HL-60 (cell line): ENCODE measurements at regions not wholly inside any gene's neighbourhood (a gene's known extent, or its start where the extent isn't known, plus 50 kb on each side); places are given as distances from the start of the nearest gene placed in this dataset.

Source experiments
- DNase-seq, 2 experiments: peaks; one replicate each; pipeline ENCODE4 v3.0.0-alpha.2; 2010 to 2020; ENCODE audit warnings: low read depth in 1 of 2, low spot score in 1 of 2
- H3K27ac ChIP-seq: fragments of 250-450 bp; sonication (Bioruptor Pico); replicated peaks from 2 replicates; pipeline ENCODE4 v1.5.1; 2020; ENCODE audit warnings: mild to moderate bottlenecking, moderate library complexity
- H3K27me3 ChIP-seq: fragments of 250-450 bp; sonication (Bioruptor Pico); 2 replicates; pipeline ENCODE4 v1.5.1; 2021; ENCODE audit warnings: mild to moderate bottlenecking, moderate library complexity; ENCODE audit not compliant: insufficient read depth, poor library complexity, severe bottlenecking
- H3K4me3 ChIP-seq: replicated peaks from 2 replicates; pipeline ENCODE4 v1.5.1; 2011; ENCODE audit warnings: mild to moderate bottlenecking, control low read depth, low read length; ENCODE audit not compliant: insufficient read depth
- CTCF ChIP-seq: IDR thresholded peaks from one replicate; pipeline ENCODE4 v1.5.1; 2011; ENCODE audit warnings: low read length, control low read depth, inconsistent platforms; ENCODE audit not compliant: insufficient read depth
- GABPA ChIP-seq: IDR thresholded peaks from 2 replicates; pipeline ENCODE4 v1.6.1; 2012; ENCODE audit warnings: low read depth
- POLR2AphosphoS5 ChIP-seq: IDR thresholded peaks from 2 replicates; pipeline ENCODE4 v1.6.1; 2012; ENCODE audit warnings: low read depth
- REST ChIP-seq: IDR thresholded peaks from 2 replicates; pipeline ENCODE4 v1.6.1; 2012; ENCODE audit warnings: low read depth; ENCODE audit not compliant: insufficient replicate concordance
- SPI1 ChIP-seq: IDR thresholded peaks from 2 replicates; pipeline ENCODE4 v1.6.1; 2012; ENCODE audit warnings: low read depth, mild to moderate bottlenecking, borderline replicate concordance

DNA sequence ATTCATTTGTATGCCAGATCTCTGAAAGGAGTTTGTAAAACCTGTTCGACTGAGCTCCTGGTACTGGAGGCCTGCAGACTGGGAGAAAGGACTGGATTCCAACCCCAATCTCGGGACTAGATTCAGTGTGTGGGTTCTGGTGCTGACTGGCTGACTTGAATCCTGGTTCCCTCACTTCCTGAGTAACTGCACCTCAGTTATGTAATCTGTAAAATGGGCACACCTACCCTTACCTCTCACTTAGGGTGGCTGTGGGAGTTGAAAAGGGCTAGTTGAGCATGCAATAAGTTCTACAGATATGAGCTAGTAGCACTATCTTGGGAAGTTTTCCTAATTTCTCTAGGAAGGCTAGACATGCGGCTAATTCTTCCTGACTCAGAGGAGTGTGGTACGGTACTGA lies 621.3 kb upstream of the TBX3 start:
- TF ChIP-seq SPI1, result no peak
- no peak for TF ChIP-seq CTCF
- no peak for TF ChIP-seq GABPA
- TF ChIP-seq POLR2AphosphoS5, result no peak
- TF ChIP-seq REST, result no peak
- Histone ChIP-seq H3K27me3 (no peaks in the 10 kb centered on the region), H3K27ac (no peak overlapping the region), H3K4me3 (no peak overlapping the region)
- no peak for DNase-seq

GRCh38 chr12:115303723-115304309 lies 619.8 kb upstream of the TBX3 start:
- Histone ChIP-seq H3K4me3 (no peak overlapping the region), H3K27me3 (no peaks in the 10 kb centered on the region), H3K27ac (no peak overlapping the region)
- no peak for DNase-seq
- TF ChIP-seq GABPA (no peak), POLR2AphosphoS5 (no peak), CTCF (no peak), REST (no peak), SPI1 (no peak)

DNA sequence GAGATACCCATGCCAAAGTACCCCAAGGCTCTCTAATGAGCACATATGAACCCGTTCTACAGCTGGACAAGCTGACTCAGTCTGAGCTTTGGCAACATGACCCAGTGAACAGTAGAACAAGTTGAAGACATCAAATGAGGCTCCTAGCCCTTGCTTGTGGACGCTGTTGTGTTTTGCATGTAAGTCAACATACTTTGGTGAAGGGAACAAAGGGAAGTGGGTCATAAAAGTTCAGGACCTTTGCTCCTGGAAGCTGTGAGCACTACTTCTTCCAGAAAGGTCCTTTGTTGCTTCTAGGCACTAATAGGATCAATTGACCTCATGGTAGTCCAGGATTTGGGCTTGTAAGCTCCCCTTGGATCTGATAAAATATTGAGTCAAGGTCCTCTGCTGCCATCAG lies 613.5 kb upstream of the TBX3 start:
- no peaks in the 10 kb centered on the region for H3K27me3 ChIP-seq
- no peak overlapping the region for H3K27ac ChIP-seq
- TF ChIP-seq POLR2AphosphoS5 (no peak), REST (no peak), GABPA (no peak), SPI1 (no peak), CTCF (no peak)
- no peak overlapping the region for H3K4me3 ChIP-seq
- no peak for DNase-seq
